T-helper 17 cell (primary cell): ENCODE measurements at regions not wholly inside any gene's neighbourhood (a gene's known extent, or its start where the extent isn't known, plus 50 kb on each side); places are given as distances from the start of the nearest gene placed in this dataset.

Experiments
- ATAC-seq: fragments of 150-1000 bp; cut with Tn5 transposase; 2 replicates; pipeline ENCODE4 v1.10.0; 2021; ENCODE audit warnings: mild to moderate bottlenecking, moderate library complexity
- DNase-seq, 3 donors: peaks; one replicate each; pipeline versions ENCODE4 v3.0.0 to v3.0.0-alpha.2; 2020 to 2021
- H3K9me3 ChIP-seq: one replicate; pipeline ENCODE4 v1.7.0; 2013; ENCODE audit warnings: low read length, mild to moderate bottlenecking; ENCODE audit not compliant: control insufficient read depth, poor library complexity, severe bottlenecking
- H3K27ac Mint-ChIP-seq: one replicate; pipeline ENCODE4 v1.8.0; 2022; ENCODE audit warnings: mild to moderate bottlenecking, moderate library complexity, mixed read lengths
- H3K27me3 Mint-ChIP-seq: one replicate; pipeline ENCODE4 v1.8.0; 2022; ENCODE audit warnings: mixed read lengths
- H3K36me3 Mint-ChIP-seq: one replicate; pipeline ENCODE4 v1.8.0; 2022; ENCODE audit warnings: low read depth, mixed read lengths
- H3K4me1 Mint-ChIP-seq: one replicate; pipeline ENCODE4 v1.8.0; 2022; ENCODE audit warnings: mild to moderate bottlenecking, mixed read lengths
- H3K4me3 Mint-ChIP-seq: one replicate; pipeline ENCODE4 v1.8.0; 2022; ENCODE audit warnings: mild to moderate bottlenecking, moderate library complexity, mixed read lengths

- Mint-ChIP-seq H3K27ac (no peak overlapping the region), H3K27me3 (peaks cover 20% of the 10 kb centered on the region), H3K36me3 (no peaks in the 10 kb centered on the region), H3K4me3 (no peak overlapping the region), H3K4me1 (no peaks in the 10 kb centered on the region)
- no peak for ATAC-seq
- H3K9me3 ChIP-seq: no peaks in the 10 kb centered on the region
- DNase-seq: no peak
Measured at GRCh38 chr18:55777666-55778304, 189.8 kb upstream of the TCF4 start.

- Mint-ChIP-seq H3K36me3 (no peaks in the 10 kb centered on the region), H3K27ac (no peak overlapping the region), H3K4me1 (no peaks in the 10 kb centered on the region), H3K27me3 (peaks cover 11% of the 10 kb centered on the region), H3K4me3 (no peak overlapping the region)
- ATAC-seq (no peak), DNase-seq (no peak)
- H3K9me3 ChIP-seq: no peaks in the 10 kb centered on the region
Measured at GRCh38 chr18:55775972-55776371, 188.0 kb upstream of the TCF4 start.

GRCh38 chr18:55774505-55774904 lies 186.5 kb upstream of the TCF4 start:
- Mint-ChIP-seq H3K27ac (no peak overlapping the region), H3K27me3 (peaks cover 4% of the 10 kb centered on the region), H3K36me3 (no peaks in the 10 kb centered on the region), H3K4me1 (no peaks in the 10 kb centered on the region), H3K4me3 (no peak overlapping the region)
- DNase-seq: no peak
- ATAC-seq: no peak
- no peaks in the 10 kb centered on the region for H3K9me3 ChIP-seq

- Mint-ChIP-seq H3K4me1 (no peaks in the 10 kb centered on the region), H3K36me3 (no peaks in the 10 kb centered on the region), H3K27me3 (no peaks in the 10 kb centered on the region), H3K27ac (no peak overlapping the region), H3K4me3 (no peak overlapping the region)
- no peaks in the 10 kb centered on the region for H3K9me3 ChIP-seq
- ATAC-seq (no peak), DNase-seq (no peak)
Measured at GRCh38 chr18:55768255-55768654, 180.3 kb upstream of the TCF4 start.

- H3K27ac Mint-ChIP-seq: no peak overlapping the region
- H3K36me3 Mint-ChIP-seq: peaks cover 2% of the 10 kb centered on the region
- ATAC-seq: no peak
Measured at GRCh38 chr18:55764386-55764785, 176.4 kb upstream of the TCF4 start.

GRCh38 chr18:55763805-55764204 lies 175.8 kb upstream of the TCF4 start:
- H3K27me3 Mint-ChIP-seq: no peaks in the 10 kb centered on the region

More at GRCh38 chr18:55764386-55764785, 176.4 kb upstream of the TCF4 start:
- no peak overlapping the region for H3K4me3 Mint-ChIP-seq
- no peaks in the 10 kb centered on the region for H3K4me1 Mint-ChIP-seq
- no peaks in the 10 kb centered on the region for H3K27me3 Mint-ChIP-seq
- no peak for DNase-seq
- H3K9me3 ChIP-seq: no peaks in the 10 kb centered on the region

GRCh38 chr18:55763298-55763697 lies 175.3 kb upstream of the TCF4 start:
- no peak overlapping the region for H3K4me3 Mint-ChIP-seq
- H3K9me3 ChIP-seq: no peaks in the 10 kb centered on the region
- ATAC-seq: no peak
- peaks cover 2% of the 10 kb centered on the region for H3K36me3 Mint-ChIP-seq
- no peaks in the 10 kb centered on the region for H3K4me1 Mint-ChIP-seq
- no peak overlapping the region for H3K27ac Mint-ChIP-seq
- no peaks in the 10 kb centered on the region for H3K27me3 Mint-ChIP-seq
- no peak for DNase-seq

More at GRCh38 chr18:55763805-55764204, 175.8 kb upstream of the TCF4 start:
- Mint-ChIP-seq H3K36me3 (peaks cover 2% of the 10 kb centered on the region), H3K27ac (no peak overlapping the region), H3K4me3 (no peak overlapping the region), H3K4me1 (no peaks in the 10 kb centered on the region)
- H3K9me3 ChIP-seq: no peaks in the 10 kb centered on the region
- no peak for ATAC-seq
- no peak for DNase-seq

- Mint-ChIP-seq H3K27me3 (no peaks in the 10 kb centered on the region), H3K4me1 (no peaks in the 10 kb centered on the region), H3K36me3 (peaks cover 2% of the 10 kb centered on the region), H3K27ac (no peak overlapping the region), H3K4me3 (no peak overlapping the region)
- H3K9me3 ChIP-seq: no peaks in the 10 kb centered on the region
- DNase-seq (no peak), ATAC-seq (no peak)
Measured at GRCh38 chr18:55762424-55762823, 174.4 kb upstream of the TCF4 start.

GRCh38 chr18:55753643-55754263 lies 165.8 kb upstream of the TCF4 start:
- no peak overlapping the region for H3K27ac Mint-ChIP-seq
- H3K9me3 ChIP-seq: no peaks in the 10 kb centered on the region
- H3K36me3 Mint-ChIP-seq: no peaks in the 10 kb centered on the region
- ATAC-seq (no peak), DNase-seq (no peak)
- H3K4me1 Mint-ChIP-seq: no peaks in the 10 kb centered on the region
- no peak overlapping the region for H3K4me3 Mint-ChIP-seq
- no peaks in the 10 kb centered on the region for H3K27me3 Mint-ChIP-seq

GRCh38 chr18:55751476-55751875 lies 163.5 kb upstream of the TCF4 start:
- Mint-ChIP-seq H3K27me3 (no peaks in the 10 kb centered on the region), H3K36me3 (no peaks in the 10 kb centered on the region), H3K4me1 (no peaks in the 10 kb centered on the region), H3K27ac (no peak overlapping the region), H3K4me3 (no peak overlapping the region)
- DNase-seq: no peak
- H3K9me3 ChIP-seq: no peaks in the 10 kb centered on the region
- ATAC-seq: no peak

GRCh38 chr18:55748227-55748738 lies 160.3 kb upstream of the TCF4 start:
- H3K27ac Mint-ChIP-seq: no peak overlapping the region
- H3K36me3 Mint-ChIP-seq: no peaks in the 10 kb centered on the region
- H3K9me3 ChIP-seq: no peaks in the 10 kb centered on the region
- DNase-seq (no peak), ATAC-seq (no peak)
- no peaks in the 10 kb centered on the region for H3K27me3 Mint-ChIP-seq
- H3K4me1 Mint-ChIP-seq: no peaks in the 10 kb centered on the region
- no peak overlapping the region for H3K4me3 Mint-ChIP-seq

- Mint-ChIP-seq H3K27me3 (no peaks in the 10 kb centered on the region), H3K4me1 (no peaks in the 10 kb centered on the region), H3K4me3 (no peak overlapping the region), H3K36me3 (no peaks in the 10 kb centered on the region), H3K27ac (no peak overlapping the region)
- no peaks in the 10 kb centered on the region for H3K9me3 ChIP-seq
- ATAC-seq: no peak
- no peak for DNase-seq
Measured at GRCh38 chr18:55744206-55744605, 156.2 kb upstream of the TCF4 start.

GRCh38 chr18:55743736-55744135 lies 155.7 kb upstream of the TCF4 start:
- Mint-ChIP-seq H3K27ac (no peak overlapping the region), H3K4me1 (no peaks in the 10 kb centered on the region), H3K27me3 (no peaks in the 10 kb centered on the region), H3K4me3 (no peak overlapping the region), H3K36me3 (no peaks in the 10 kb centered on the region)
- DNase-seq (no peak), ATAC-seq (no peak)
- H3K9me3 ChIP-seq: no peaks in the 10 kb centered on the region

- Mint-ChIP-seq H3K4me1 (no peaks in the 10 kb centered on the region), H3K27ac (no peak overlapping the region), H3K27me3 (no peaks in the 10 kb centered on the region), H3K36me3 (no peaks in the 10 kb centered on the region), H3K4me3 (no peak overlapping the region)
- no peaks in the 10 kb centered on the region for H3K9me3 ChIP-seq
- no peak for ATAC-seq
- DNase-seq: no peak
Measured at GRCh38 chr18:55743133-55743532, 155.1 kb upstream of the TCF4 start.
